ENCODE measurements at regions not wholly inside any gene's neighbourhood (a gene's known extent, or its start where the extent isn't known, plus 50 kb on each side); places are given as distances from the start of the nearest gene placed in this dataset.
"Not testable (repeated sequence)": the region's sequence is repeated elsewhere in the genome, so short reads cannot be mapped to it uniquely, and the experiment has no call there.

DNA sequence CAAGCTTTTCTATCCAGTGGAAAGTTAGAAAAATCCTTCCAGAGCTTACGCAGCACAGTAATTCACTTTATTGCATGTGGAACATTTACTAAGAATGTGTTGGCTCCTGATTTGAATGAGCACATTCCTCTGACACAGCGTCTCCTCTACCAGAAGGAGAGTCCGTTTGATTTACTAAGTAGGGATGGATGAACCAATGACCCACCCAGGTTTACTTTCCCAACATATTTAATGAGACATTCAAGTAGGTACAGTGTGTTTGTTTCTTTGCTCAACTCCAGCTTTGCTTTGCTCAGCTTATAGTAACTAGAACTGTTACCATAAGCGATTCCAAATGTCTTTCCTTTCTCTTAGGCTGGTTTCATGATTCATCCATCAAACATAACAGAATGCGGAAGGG, 161.7 kb downstream of the SMARCA1 start:
- H3K9me3 ChIP-seq: no peaks in the 10 kb centered on the region
- no peak overlapping the region for H3K4me3 ChIP-seq
- intact Hi-C loops (cut with DNase I; ENCODE audit: low total_unique reads): no loop called here
- H3K36me3 ChIP-seq: no peaks in the 10 kb centered on the region
- H3K27me3 ChIP-seq: no peaks in the 10 kb centered on the region
- DNase-seq: no peak
- no peaks in the 10 kb centered on the region for H3K4me1 ChIP-seq
- H3K27ac ChIP-seq: no peak overlapping the region
- TF ChIP-seq POLR2A (IDR thresholded peaks at IDR 0.05) (no peak), EP300 (IDR thresholded peaks at IDR 0.05) (no peak), POLR2AphosphoS5 (IDR thresholded peaks at IDR 0.05) (no peak)
- 57 to 79% (median 67%) methylated on average over 5 of the region's 5 CpGs for WGBS, 5 donors

- 21 to 44% (median 27%) methylated on average over 5 of the region's 5 CpGs for WGBS, 5 donors
- Histone ChIP-seq H3K27me3 (no peaks in the 10 kb centered on the region), H3K9me3 (no peaks in the 10 kb centered on the region), H3K4me1 (no peaks in the 10 kb centered on the region), H3K36me3 (no peaks in the 10 kb centered on the region), H3K27ac (no peak overlapping the region), H3K4me3 (no peak overlapping the region)
- no peak for TF ChIP-seq POLR2AphosphoS5 (IDR thresholded peaks at IDR 0.05)
- TF ChIP-seq, protein P1, sequence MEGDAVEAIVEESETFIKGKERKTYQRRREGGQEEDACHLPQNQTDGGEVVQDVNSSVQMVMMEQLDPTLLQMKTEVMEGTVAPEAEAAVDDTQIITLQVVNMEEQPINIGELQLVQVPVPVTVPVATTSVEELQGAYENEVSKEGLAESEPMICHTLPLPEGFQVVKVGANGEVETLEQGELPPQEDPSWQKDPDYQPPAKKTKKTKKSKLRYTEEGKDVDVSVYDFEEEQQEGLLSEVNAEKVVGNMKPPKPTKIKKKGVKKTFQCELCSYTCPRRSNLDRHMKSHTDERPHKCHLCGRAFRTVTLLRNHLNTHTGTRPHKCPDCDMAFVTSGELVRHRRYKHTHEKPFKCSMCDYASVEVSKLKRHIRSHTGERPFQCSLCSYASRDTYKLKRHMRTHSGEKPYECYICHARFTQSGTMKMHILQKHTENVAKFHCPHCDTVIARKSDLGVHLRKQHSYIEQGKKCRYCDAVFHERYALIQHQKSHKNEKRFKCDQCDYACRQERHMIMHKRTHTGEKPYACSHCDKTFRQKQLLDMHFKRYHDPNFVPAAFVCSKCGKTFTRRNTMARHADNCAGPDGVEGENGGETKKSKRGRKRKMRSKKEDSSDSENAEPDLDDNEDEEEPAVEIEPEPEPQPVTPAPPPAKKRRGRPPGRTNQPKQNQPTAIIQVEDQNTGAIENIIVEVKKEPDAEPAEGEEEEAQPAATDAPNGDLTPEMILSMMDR (IDR thresholded peaks at IDR 0.05): peak in 3 of 7 experiments; percentile 24 to 39 (median 38)
- intact Hi-C loops (cut with DNase I; ENCODE audit: low total_unique reads): no loop called here
- peak; percentile 37 to 57 for DNase-seq
These were observed 163.1 kb downstream of the SMARCA1 start for GRCh38 chrX:129360175-129360574.

GRCh38 chrX:129359269-129359668, 164.0 kb downstream of the SMARCA1 start:
- no peaks in the 10 kb centered on the region for H3K4me1 ChIP-seq
- no peak for DNase-seq
- 62 to 82% (median 75%) methylated on average over 2 of the region's 2 CpGs for WGBS, 5 donors
- no peak overlapping the region for H3K27ac ChIP-seq
- H3K4me3 ChIP-seq: no peak overlapping the region
- H3K9me3 ChIP-seq: no peaks in the 10 kb centered on the region
- intact Hi-C loops (cut with DNase I; ENCODE audit: low total_unique reads): no loop called here
- H3K36me3 ChIP-seq: no peaks in the 10 kb centered on the region
- no peaks in the 10 kb centered on the region for H3K27me3 ChIP-seq
- TF ChIP-seq POLR2AphosphoS5 (IDR thresholded peaks at IDR 0.05) (no peak), POLR2A (IDR thresholded peaks at IDR 0.05) (no peak), EP300 (IDR thresholded peaks at IDR 0.05) (no peak)
- TF ChIP-seq, protein P1 (IDR thresholded peaks at IDR 0.05): no peak

GRCh38 chrX:129357428-129357827, 165.9 kb downstream of the SMARCA1 start:
- H3K9me3 ChIP-seq; H3K4me1 ChIP-seq; H3K36me3 ChIP-seq; H3K4me3 ChIP-seq; DNase-seq; H3K27me3 ChIP-seq; H3K27ac ChIP-seq; intact Hi-C loops (cut with DNase I; ENCODE audit: low total_unique reads): not testable (repeated sequence)
- WGBS, 5 donors: 86 to 95% (median 93%) methylated on average over 4 of the region's 4 CpGs

- no peak for DNase-seq
- Histone ChIP-seq H3K9me3 (peaks cover 0 to 10% (median 4%) of the 10 kb centered on the region in 4 donors), H3K4me1 (no peaks in the 10 kb centered on the region), H3K27ac (no peak overlapping the region), H3K4me3 (no peak overlapping the region), H3K27me3 (no peaks in the 10 kb centered on the region), H3K36me3 (peaks cover 0 to 5% (median 0%) of the 10 kb centered on the region in 4 donors)
- intact Hi-C loops (cut with DNase I; ENCODE audit: low total_unique reads): no loop called here
- 37 to 78% (median 73%) methylated on average over 2 of the region's 2 CpGs for WGBS, 5 donors
- TF ChIP-seq POLR2AphosphoS5 (IDR thresholded peaks at IDR 0.05) (no peak), EP300 (IDR thresholded peaks at IDR 0.05) (no peak), POLR2A (IDR thresholded peaks at IDR 0.05) (no peak)
- TF ChIP-seq, protein P1 (IDR thresholded peaks at IDR 0.05): no peak
These were observed 176.0 kb downstream of the SMARCA1 start for GRCh38 chrX:129347291-129347690.

All from stomach (tissue), 8 donors.